ENCODE measurements at regions not wholly inside any gene's neighbourhood (a gene's known extent, or its start where the extent isn't known, plus 50 kb on each side); places are given as distances from the start of the nearest gene placed in this dataset.

GRCh38 chr1:168811176-168811575 lies 82.2 kb upstream of the DPT start:
- no peak for TF ChIP-seq CTCF (IDR thresholded peaks at IDR 0.05)
- TF ChIP-seq POLR2A (IDR thresholded peaks at IDR 0.05) = no peak
- TF ChIP-seq POLR2AphosphoS5 (IDR thresholded peaks at IDR 0.05) = no peak
- no peak for TF ChIP-seq EP300 (IDR thresholded peaks at IDR 0.05)

All from upper lobe of left lung (tissue), 4 donors.